RPMI7951 (cell line): ENCODE measurements at regions not wholly inside any gene's neighbourhood (a gene's known extent, or its start where the extent isn't known, plus 50 kb on each side); places are given as distances from the start of the nearest gene placed in this dataset.

Source experiments
- DNase-seq: peaks from one replicate; pipeline ENCODE4 v3.0.0-alpha.2; 2012; ENCODE audit warnings: low read depth

DNA sequence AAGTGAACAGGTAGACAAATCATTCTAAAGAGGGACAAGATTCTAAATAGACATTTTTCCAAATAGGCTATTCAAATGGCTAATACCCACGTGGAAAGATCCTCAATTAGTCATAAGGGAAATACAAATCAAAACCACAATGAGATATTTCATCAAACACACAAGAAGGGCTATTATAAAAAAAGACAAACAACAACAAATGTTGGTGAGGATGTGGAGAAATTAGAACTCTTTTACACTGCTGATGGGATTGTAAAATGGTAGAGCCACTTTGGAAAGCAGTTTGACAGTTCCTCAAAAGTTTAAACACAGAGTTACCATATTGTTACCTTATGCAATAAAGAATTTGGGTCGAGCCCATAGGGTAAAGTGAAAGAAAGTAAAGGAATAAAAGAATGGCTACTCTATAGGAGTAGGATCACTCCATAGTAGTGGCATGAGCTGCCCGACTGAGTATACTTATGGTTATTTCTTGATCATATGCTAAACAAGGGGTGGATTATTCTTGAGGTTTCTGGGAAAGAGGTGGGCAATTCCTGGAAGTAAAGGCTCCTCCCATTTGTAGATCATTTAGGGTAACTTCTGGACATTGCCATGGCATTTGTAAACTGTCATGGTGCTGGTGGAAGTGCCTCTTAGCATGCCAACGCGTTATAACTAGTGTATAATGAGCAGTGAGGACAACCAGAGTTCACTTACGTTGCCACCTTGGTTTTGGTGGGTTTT, 58.9 kb upstream of the FAM9C start:
- DNase-seq: no peak

DNA sequence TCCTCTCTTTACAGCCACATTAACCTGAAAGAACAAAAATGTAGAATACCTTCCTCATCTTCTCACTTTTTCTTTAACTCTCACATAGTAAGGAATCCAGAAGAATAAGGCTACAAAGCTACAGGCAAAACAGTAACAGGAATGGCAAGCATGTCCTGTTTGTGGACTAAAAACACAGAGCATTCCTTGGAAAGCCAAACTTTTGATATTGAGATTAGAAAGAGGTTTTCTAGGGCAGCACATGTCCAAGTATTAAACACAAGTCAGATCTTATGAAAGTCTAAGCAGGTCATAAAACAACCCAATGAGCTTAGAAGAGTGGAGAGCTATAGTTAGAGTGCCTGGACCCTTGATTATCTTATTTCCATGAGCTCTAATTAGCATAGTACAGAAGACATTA, 58.2 kb upstream of the FAM9C start:
- peak; percentile 27 for DNase-seq

DNA sequence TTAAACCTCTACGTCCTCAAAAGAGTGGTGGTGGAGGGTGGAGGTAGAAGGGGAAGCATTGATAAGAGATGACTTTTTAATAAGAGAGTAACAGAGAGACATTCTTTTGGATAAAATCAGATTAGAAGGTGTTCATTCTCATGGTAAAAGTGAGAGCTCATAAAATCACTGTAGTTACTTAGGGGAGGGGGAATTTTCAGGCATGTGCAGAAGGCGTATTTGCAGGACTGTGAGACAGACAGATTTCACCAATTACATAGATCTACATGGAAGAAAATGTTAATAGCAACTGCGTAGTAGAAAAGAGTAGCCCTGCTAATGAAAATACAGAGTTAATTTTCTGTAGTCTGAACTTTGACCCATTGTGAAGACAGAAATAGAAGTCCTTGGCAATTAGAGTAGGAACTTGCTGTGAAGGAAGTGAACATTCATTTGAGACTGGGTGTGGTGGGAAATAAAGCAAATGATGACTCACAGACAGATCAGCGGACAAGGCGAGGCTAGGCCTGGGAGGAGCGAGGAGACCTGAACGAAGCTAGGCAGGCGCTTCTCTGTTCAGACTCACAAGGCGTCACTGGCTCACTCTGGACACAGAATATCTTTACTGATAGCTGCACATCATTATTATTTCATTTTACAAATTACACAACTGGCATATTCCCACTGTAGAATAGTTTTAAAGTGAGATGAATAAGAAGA, 57.2 kb upstream of the FAM9C start:
- DNase-seq: peak; percentile 91

DNA sequence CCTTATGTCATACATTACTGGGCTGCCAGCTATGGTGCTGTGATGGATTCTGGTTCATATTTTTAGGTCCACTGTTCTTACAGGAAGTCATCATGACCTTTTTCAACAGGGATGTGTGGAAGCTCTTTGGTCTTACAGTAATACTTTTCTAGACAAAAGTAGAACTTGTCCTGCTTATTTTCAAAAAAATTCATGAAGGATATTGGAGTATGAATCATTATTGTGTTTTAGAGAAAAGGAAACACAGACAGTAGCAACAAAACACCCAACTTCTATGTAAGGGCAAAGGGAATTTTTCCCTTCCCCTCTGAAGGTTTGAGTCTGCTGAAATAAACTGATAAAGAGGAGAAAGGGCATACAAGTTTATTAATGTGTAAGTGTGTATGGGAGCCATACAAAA, 54.7 kb upstream of the FAM9C start:
- no peak for DNase-seq

DNA sequence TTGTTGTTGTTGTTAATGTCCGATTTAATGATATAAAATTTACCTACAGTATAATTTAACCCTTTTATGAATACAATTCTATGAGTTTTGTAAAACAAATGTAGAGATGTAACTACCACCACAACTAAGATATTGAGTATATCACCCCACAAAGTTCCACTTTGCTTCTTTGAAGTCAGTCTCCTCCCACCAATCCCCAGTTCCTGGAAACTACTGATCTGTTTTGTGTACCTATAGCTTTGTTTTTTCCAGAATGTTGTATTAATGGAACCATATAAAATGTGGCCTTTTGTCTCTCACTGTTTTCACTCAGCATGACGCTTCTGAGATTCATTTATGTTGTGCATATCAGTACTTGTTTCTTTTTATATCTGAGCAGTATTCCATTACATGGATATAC, 52.3 kb upstream of the FAM9C start:
- no peak for DNase-seq

DNA sequence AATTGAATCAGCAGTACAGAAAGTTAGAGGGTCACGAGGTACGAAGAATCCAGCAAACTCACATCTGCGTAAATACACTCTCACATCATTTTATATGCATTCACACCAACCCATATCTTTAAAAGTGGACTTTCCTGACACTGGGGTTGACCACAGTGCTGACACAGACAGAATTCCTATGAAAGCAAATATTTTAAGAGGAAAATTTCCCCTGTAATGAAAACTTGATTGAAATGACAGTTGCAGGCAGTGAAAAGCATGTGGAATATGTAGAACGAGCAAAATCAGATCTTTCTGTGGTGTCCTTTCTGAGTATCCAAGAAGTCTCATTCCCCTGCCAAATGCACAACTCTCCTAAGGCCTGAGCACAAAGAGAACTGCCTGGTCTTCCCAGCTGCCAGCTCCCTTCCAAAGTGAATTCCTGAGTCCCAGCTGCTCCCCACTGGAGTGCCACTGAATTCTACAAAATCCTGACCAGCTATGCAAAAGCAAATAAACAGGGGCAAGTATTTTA, 50.5 kb upstream of the FAM9C start:
- DNase-seq: peak; percentile 45

DNA sequence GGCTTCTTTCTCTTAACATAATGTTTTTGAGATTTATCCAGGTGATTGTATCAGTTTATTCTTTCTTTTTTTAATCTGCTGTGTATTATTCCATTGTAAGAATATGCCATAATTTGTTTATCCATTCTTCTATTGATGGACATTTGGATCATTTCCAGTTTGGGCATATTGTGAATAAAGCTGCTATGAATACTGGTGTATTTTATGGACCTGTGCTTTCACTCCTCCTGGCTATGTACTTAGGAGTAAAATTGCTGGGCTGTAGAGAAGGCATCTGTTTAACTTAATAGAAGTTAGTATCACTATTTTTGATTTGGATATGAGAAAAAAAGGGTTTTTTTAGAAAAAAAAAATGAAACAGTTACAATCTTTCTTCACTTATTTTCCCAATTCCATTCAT, 50.0 kb upstream of the FAM9C start:
- DNase-seq: no peak
